ENCODE measurements at regions not wholly inside any gene's neighbourhood (a gene's known extent, or its start where the extent isn't known, plus 50 kb on each side); places are given as distances from the start of the nearest gene placed in this dataset.

DNA sequence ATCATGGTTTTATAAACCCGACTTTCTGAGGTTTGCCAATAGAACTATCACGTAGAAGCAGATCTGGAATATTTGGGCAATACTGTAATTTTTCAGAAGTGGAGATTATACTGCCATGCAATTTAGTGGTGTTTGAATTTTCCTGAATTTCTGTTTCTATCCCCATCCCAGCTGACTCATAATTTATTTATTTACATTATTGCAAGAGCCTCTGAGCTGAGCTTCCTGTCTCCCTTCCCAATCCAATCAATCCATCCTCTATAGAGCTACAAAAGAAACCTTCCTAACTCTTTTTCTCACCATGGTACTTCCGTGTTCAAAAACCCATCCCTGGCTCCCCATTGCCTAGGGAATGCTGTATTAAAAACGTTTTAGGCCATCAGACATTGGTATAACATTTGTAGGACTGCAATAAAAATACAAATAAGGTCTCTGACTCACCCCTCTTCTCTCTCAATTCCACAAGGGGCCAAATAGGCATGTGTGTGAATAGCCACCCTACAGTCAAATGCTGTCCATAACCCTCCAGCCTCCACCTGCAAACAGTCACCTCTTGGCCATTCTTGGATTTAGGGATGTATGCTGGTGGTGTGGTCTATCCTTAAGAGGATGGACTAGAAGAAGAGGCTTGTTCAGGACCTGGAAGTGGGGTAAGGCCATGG, 190.7 kb downstream of the CD47 start:
- TF ChIP-seq, protein P1, sequence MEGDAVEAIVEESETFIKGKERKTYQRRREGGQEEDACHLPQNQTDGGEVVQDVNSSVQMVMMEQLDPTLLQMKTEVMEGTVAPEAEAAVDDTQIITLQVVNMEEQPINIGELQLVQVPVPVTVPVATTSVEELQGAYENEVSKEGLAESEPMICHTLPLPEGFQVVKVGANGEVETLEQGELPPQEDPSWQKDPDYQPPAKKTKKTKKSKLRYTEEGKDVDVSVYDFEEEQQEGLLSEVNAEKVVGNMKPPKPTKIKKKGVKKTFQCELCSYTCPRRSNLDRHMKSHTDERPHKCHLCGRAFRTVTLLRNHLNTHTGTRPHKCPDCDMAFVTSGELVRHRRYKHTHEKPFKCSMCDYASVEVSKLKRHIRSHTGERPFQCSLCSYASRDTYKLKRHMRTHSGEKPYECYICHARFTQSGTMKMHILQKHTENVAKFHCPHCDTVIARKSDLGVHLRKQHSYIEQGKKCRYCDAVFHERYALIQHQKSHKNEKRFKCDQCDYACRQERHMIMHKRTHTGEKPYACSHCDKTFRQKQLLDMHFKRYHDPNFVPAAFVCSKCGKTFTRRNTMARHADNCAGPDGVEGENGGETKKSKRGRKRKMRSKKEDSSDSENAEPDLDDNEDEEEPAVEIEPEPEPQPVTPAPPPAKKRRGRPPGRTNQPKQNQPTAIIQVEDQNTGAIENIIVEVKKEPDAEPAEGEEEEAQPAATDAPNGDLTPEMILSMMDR (IDR thresholded peaks at IDR 0.05; ENCODE audit: insufficient read depth, low read length, severe bottlenecking): no peak
- peaks cover 3% of the 10 kb centered on the region for H3K27me3 ChIP-seq (ENCODE audit: control insufficient read depth, insufficient read depth, low read length)
- peak; percentile 44 for DNase-seq (ENCODE audit: low read depth)
- no peaks in the 10 kb centered on the region for H3K36me3 ChIP-seq (ENCODE audit: control insufficient read depth, insufficient read depth, low read length)
- H3K4me3 ChIP-seq (ENCODE audit: low read depth, low read length): no peak overlapping the region
- FAIRE-seq: no peak

DNA sequence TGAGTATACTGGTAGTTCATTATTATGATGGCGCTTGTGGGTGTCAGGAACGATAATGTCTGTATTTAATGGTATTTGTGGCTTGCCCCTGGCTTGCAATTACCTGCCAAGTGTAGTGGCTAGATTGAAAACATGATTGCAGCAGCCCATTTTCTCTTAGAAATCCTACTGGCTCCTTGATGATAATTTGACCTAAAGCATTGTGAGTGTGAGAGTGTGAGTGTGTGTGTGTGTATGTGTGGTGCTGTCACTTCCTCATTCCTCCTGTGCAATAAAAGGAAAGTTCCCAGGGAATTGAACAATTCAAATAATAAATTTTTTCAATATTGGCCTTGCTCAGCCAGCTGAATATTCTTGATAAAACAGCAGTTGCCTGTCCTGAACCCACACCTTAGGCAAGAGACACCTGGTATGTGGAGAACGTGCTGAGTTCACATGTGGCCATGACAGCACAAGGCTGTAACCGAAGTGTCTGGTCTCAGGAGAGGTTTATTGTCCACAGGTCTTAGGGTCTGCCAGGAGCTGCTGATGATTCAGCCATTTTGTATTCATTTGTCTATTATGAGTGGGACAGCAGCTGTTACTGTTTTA, 193.3 kb downstream of the CD47 start:
- peaks cover 3% of the 10 kb centered on the region for H3K27me3 ChIP-seq (ENCODE audit: control insufficient read depth, insufficient read depth, low read length)
- H3K36me3 ChIP-seq (ENCODE audit: control insufficient read depth, insufficient read depth, low read length): no peaks in the 10 kb centered on the region
- TF ChIP-seq, protein P1 (IDR thresholded peaks at IDR 0.05; ENCODE audit: insufficient read depth, low read length, severe bottlenecking): no peak
- FAIRE-seq: no peak
- DNase-seq (ENCODE audit: low read depth): no peak
- H3K4me3 ChIP-seq (ENCODE audit: low read depth, low read length): no peak overlapping the region

GRCh38 chr3:107894998-107895397, 195.8 kb downstream of the CD47 start:
- TF ChIP-seq, protein P1 (IDR thresholded peaks at IDR 0.05; ENCODE audit: insufficient read depth, low read length, severe bottlenecking): no peak
- DNase-seq (ENCODE audit: low read depth): no peak
- H3K27me3 ChIP-seq (ENCODE audit: control insufficient read depth, insufficient read depth, low read length): peaks cover 3% of the 10 kb centered on the region
- no peak overlapping the region for H3K4me3 ChIP-seq (ENCODE audit: low read depth, low read length)
- FAIRE-seq: no peak
- no peaks in the 10 kb centered on the region for H3K36me3 ChIP-seq (ENCODE audit: control insufficient read depth, insufficient read depth, low read length)

DNA sequence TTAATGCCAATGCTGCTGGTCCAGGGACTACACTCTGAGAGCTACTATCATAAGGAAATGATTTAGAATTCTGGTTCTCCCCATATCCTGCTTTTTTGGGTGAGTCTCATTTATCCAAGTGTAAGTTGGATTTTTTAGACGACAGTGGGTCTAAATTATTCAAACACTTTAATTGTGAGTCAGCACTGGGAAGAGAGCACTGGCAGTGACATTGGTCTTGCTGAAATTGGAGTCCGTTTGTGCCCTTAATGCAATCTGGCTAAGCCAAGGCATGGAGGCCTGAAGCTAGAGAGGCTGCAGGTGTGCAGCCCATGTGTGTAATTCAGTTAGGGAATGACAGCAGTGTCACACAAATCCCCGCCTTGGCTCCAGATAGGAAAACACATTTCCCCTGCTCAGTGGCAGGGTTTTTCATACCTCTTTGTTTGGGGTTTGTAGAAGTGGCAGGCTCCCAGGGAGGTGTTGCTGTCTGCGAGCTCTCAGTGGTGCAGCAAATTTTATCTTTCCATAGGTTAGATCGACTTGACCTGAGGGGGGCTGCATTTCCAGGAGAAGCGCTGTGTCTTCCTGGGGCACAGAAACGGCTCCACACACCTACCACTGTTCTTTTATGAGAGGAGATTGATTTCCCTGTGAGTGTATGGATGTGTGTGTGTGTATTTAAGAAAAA, 197.7 kb downstream of the CD47 start:
- FAIRE-seq (no peak), DNase-seq (ENCODE audit: low read depth) (no peak)

GRCh38 chr3:107884719-107885460, 205.9 kb downstream of the CD47 start:
- Histone ChIP-seq H3K36me3 (ENCODE audit: control insufficient read depth, insufficient read depth, low read length) (no peaks in the 10 kb centered on the region), H3K4me3 (ENCODE audit: low read depth, low read length) (no peak overlapping the region), H3K27me3 (ENCODE audit: control insufficient read depth, insufficient read depth, low read length) (no peaks in the 10 kb centered on the region)
- TF ChIP-seq, protein P1 (IDR thresholded peaks at IDR 0.05; ENCODE audit: insufficient read depth, low read length, severe bottlenecking): no peak
- no peak for FAIRE-seq
- peak; percentile 52 for DNase-seq (ENCODE audit: low read depth)

More for the DNA sequence above, 197.7 kb downstream of the CD47 start:
- peaks cover 3% of the 10 kb centered on the region for H3K27me3 ChIP-seq (ENCODE audit: control insufficient read depth, insufficient read depth, low read length)
- TF ChIP-seq, protein P1 (IDR thresholded peaks at IDR 0.05; ENCODE audit: insufficient read depth, low read length, severe bottlenecking): no peak
- H3K4me3 ChIP-seq (ENCODE audit: low read depth, low read length): no peak overlapping the region
- no peaks in the 10 kb centered on the region for H3K36me3 ChIP-seq (ENCODE audit: control insufficient read depth, insufficient read depth, low read length)

All from bronchial epithelial cell (primary cell).